ENCODE measurements at regions not wholly inside any gene's neighbourhood (a gene's known extent, or its start where the extent isn't known, plus 50 kb on each side); places are given as distances from the start of the nearest gene placed in this dataset.

GRCh38 chr7:155971180-155971770, 159.0 kb upstream of the SHH start:
- no peak overlapping the region for H3K27ac ChIP-seq
- intact Hi-C loops (cut with DNase I): no loop called here
- H3K4me1 ChIP-seq: no peaks in the 10 kb centered on the region
- H3K9me3 ChIP-seq: no peaks in the 10 kb centered on the region
- H3K27me3 ChIP-seq: peaks cover 0 to 10% of the 10 kb centered on the region in 2 donors
- DNase-seq (no peak), ATAC-seq (no peak)
- TF ChIP-seq CTCF (IDR thresholded peaks at IDR 0.05): no peak
- H3K4me3 ChIP-seq: no peak overlapping the region
- H3K36me3 ChIP-seq: no peaks in the 10 kb centered on the region

- no peak for ATAC-seq
- TF ChIP-seq CTCF (IDR thresholded peaks at IDR 0.05): no peak
- intact Hi-C loops (cut with DNase I): no loop called here
Measured at GRCh38 chr7:155969192-155969929, 157.1 kb upstream of the SHH start.

GRCh38 chr7:155965010-155965409, 152.7 kb upstream of the SHH start:
- TF ChIP-seq CTCF (IDR thresholded peaks at IDR 0.05): no peak
- Histone ChIP-seq H3K36me3 (no peaks in the 10 kb centered on the region), H3K9me3 (no peaks in the 10 kb centered on the region), H3K27ac (no peak overlapping the region), H3K27me3 (peaks cover 0 to 6% of the 10 kb centered on the region in 2 donors), H3K4me1 (no peaks in the 10 kb centered on the region), H3K4me3 (no peak overlapping the region)
- intact Hi-C loops (cut with DNase I): no loop called here
- ATAC-seq (no peak), DNase-seq (no peak)

More at GRCh38 chr7:155969192-155969929, 157.1 kb upstream of the SHH start:
- peak in 1 of 4 donors; percentile 45 for DNase-seq
- Histone ChIP-seq H3K27ac (no peak overlapping the region), H3K4me3 (no peak overlapping the region), H3K9me3 (no peaks in the 10 kb centered on the region), H3K4me1 (no peaks in the 10 kb centered on the region), H3K27me3 (peaks cover 0 to 10% of the 10 kb centered on the region in 2 donors), H3K36me3 (no peaks in the 10 kb centered on the region)

GRCh38 chr7:155964543-155964942, 152.3 kb upstream of the SHH start:
- no peaks in the 10 kb centered on the region for H3K4me1 ChIP-seq
- H3K4me3 ChIP-seq: no peak overlapping the region
- peaks cover 0 to 10% of the 10 kb centered on the region in 2 donors for H3K27me3 ChIP-seq
- H3K36me3 ChIP-seq: no peaks in the 10 kb centered on the region
- TF ChIP-seq CTCF (IDR thresholded peaks at IDR 0.05): no peak
- no peaks in the 10 kb centered on the region for H3K9me3 ChIP-seq
- intact Hi-C loops (cut with DNase I): no loop called here
- peak in 1 of 4 donors; percentile 60 for DNase-seq
- ATAC-seq: no peak
- H3K27ac ChIP-seq: no peak overlapping the region

- Histone ChIP-seq H3K27me3 (peaks cover 0 to 10% of the 10 kb centered on the region in 2 donors), H3K36me3 (no peaks in the 10 kb centered on the region), H3K9me3 (no peaks in the 10 kb centered on the region), H3K27ac (no peak overlapping the region), H3K4me3 (no peak overlapping the region), H3K4me1 (no peaks in the 10 kb centered on the region)
- DNase-seq (no peak), ATAC-seq (no peak)
- no peak for TF ChIP-seq CTCF (IDR thresholded peaks at IDR 0.05)
- intact Hi-C loops (cut with DNase I): no loop called here
Measured at GRCh38 chr7:155963771-155964195, 151.5 kb upstream of the SHH start.

All from left lung (tissue), 4 donors.